ENCODE measurements at regions not wholly inside any gene's neighbourhood (a gene's known extent, or its start where the extent isn't known, plus 50 kb on each side); places are given as distances from the start of the nearest gene placed in this dataset.

DNA sequence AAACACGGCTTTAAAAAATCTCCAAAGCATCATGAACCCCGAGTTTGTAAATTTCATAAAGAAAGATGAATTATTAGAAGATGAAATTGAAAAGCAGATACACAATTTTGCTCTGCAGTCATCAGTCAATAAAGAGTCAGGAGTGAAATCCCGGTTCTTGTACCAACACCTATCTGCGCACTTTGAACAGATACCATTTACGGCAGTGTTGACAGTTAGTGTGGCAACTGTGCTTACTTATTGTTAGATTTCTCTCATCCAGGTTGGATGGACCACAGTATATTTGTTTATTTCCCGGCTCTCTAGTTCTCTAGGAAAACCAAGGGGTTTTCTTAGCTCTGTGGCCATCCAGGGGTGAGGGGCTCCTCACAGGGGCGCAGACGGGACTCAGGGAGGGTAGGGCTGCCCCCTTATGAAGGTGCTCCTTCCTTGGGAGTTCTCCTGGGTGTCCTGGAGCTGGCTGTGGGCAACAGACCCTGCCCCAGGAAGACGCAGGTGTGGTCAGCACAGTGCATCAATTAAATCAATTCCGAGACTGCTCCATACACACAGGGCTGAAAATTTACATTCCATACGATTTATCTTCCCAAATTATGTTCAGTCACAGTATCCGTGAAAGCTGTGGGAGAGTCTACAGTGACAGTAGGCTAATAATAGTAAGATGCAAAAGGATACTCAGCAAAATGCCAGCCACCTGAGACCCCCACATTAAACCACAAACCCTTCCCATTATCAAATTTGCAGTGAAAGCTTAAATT, 107.0 kb upstream of the C1QTNF9B start:
- no peak overlapping the region for H2AFZ ChIP-seq
- no peaks in the 10 kb centered on the region for H3K79me2 ChIP-seq
- no peak for DNase-seq (ENCODE audit: low spot score)
- 79% methylated on average over 12 of the region's 12 CpGs for WGBS (ENCODE audit: low lambda C conversion rate, missing lambda C conversion rate)
- no peak overlapping the region for H3K4me2 ChIP-seq
- H4K20me1 ChIP-seq (ENCODE audit: insufficient read depth, poor library complexity, severe bottlenecking), result no peaks in the 10 kb centered on the region
- H3K4me3 ChIP-seq, result no peak overlapping the region
- H3K36me3 ChIP-seq (replicated peaks; ENCODE audit: insufficient read depth, low read depth), result no peaks in the 10 kb centered on the region
- H3K27me3 ChIP-seq, result no peaks in the 10 kb centered on the region
- H3K9me3 ChIP-seq (ENCODE audit: low read depth), result no peaks in the 10 kb centered on the region
- no peaks in the 10 kb centered on the region for H3K9me2 ChIP-seq (replicated peaks; ENCODE audit: insufficient read depth)
- no peak for TF ChIP-seq EZH2phosphoT487 (IDR thresholded peaks at IDR 0.05; ENCODE audit: low read depth, severe bottlenecking, unreplicated experiment)
- TF ChIP-seq, protein P1, sequence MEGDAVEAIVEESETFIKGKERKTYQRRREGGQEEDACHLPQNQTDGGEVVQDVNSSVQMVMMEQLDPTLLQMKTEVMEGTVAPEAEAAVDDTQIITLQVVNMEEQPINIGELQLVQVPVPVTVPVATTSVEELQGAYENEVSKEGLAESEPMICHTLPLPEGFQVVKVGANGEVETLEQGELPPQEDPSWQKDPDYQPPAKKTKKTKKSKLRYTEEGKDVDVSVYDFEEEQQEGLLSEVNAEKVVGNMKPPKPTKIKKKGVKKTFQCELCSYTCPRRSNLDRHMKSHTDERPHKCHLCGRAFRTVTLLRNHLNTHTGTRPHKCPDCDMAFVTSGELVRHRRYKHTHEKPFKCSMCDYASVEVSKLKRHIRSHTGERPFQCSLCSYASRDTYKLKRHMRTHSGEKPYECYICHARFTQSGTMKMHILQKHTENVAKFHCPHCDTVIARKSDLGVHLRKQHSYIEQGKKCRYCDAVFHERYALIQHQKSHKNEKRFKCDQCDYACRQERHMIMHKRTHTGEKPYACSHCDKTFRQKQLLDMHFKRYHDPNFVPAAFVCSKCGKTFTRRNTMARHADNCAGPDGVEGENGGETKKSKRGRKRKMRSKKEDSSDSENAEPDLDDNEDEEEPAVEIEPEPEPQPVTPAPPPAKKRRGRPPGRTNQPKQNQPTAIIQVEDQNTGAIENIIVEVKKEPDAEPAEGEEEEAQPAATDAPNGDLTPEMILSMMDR (IDR thresholded peaks at IDR 0.05; ENCODE audit: poor library complexity), result no peak
- TF ChIP-seq EZH2 (IDR thresholded peaks at IDR 0.05; ENCODE audit: borderline replicate concordance), result no peak
- no peak overlapping the region for H3K27ac ChIP-seq
- H3K4me1 ChIP-seq (ENCODE audit: insufficient read depth), result peaks cover 17% of the 10 kb centered on the region

DNA sequence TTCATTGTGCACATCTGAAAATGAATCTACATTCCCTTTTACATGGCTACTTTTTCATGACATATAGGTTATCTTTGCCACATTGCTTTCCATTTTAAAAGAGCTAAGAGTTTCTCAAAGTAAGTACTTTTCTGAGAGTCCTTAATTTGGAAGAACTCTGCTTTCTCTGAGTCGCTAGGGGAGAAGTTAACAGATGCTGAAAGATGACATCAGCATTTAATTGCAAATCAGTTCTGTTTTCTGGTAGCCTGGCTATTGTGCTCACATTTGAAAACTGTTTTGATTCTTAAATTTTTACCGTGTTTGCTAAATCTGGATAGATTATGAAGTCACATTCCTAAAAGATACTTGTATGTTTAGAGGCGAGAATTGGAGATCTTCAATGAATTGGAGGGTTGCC, 107.7 kb upstream of the C1QTNF9B start:
- Histone ChIP-seq H3K36me3 (replicated peaks; ENCODE audit: insufficient read depth, low read depth) (no peaks in the 10 kb centered on the region), H3K4me2 (no peak overlapping the region)
- 70% methylated on average over 3 of the region's 3 CpGs for WGBS (ENCODE audit: low lambda C conversion rate, missing lambda C conversion rate)

DNA sequence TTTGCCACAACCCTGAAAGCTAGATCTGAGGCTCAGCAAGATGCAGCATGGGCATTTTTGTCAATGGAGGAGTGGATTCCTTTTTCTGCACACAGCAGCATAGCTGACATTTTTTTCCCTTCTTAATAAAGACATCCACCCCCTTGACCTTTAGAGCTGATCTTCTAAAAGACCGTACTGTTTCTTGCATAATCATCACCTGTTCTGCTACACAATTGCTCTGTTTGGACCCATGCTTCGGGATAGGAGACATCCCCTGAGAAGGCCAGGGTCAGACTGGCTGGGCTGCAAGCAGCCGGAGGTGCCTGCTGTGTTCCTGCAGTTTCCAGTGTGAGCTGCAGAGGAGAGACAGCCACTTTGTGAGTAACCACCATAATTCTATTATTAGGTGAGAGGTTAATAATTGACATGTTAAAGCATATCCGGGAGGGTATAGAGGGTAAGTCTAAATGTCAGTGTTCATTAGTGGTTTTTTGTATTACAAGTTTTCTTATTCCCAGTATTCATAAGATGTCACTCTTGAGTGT, 108.5 kb upstream of the C1QTNF9B start:
- no peak for DNase-seq (ENCODE audit: low spot score)
- Histone ChIP-seq H3K36me3 (replicated peaks; ENCODE audit: insufficient read depth, low read depth) (no peaks in the 10 kb centered on the region), H3K9me2 (replicated peaks; ENCODE audit: insufficient read depth) (no peaks in the 10 kb centered on the region), H3K4me2 (no peak overlapping the region), H4K20me1 (ENCODE audit: insufficient read depth, poor library complexity, severe bottlenecking) (no peaks in the 10 kb centered on the region), H3K9me3 (ENCODE audit: low read depth) (no peaks in the 10 kb centered on the region), H2AFZ (no peak overlapping the region), H3K79me2 (no peaks in the 10 kb centered on the region), H3K4me3 (no peak overlapping the region), H3K4me1 (ENCODE audit: insufficient read depth) (peaks cover 17% of the 10 kb centered on the region), H3K27ac (no peak overlapping the region), H3K27me3 (no peaks in the 10 kb centered on the region)
- 46% methylated on average over 4 of the region's 4 CpGs for WGBS (ENCODE audit: low lambda C conversion rate, missing lambda C conversion rate)
- no peak for TF ChIP-seq EZH2 (IDR thresholded peaks at IDR 0.05; ENCODE audit: borderline replicate concordance)
- TF ChIP-seq EZH2phosphoT487 (IDR thresholded peaks at IDR 0.05; ENCODE audit: low read depth, severe bottlenecking, unreplicated experiment), result no peak
- TF ChIP-seq, protein P1 (IDR thresholded peaks at IDR 0.05; ENCODE audit: poor library complexity), result no peak

More for the DNA sequence above, 107.7 kb upstream of the C1QTNF9B start:
- H2AFZ ChIP-seq, result no peak overlapping the region
- no peaks in the 10 kb centered on the region for H3K27me3 ChIP-seq
- no peaks in the 10 kb centered on the region for H4K20me1 ChIP-seq (ENCODE audit: insufficient read depth, poor library complexity, severe bottlenecking)
- peaks cover 17% of the 10 kb centered on the region for H3K4me1 ChIP-seq (ENCODE audit: insufficient read depth)
- H3K79me2 ChIP-seq, result no peaks in the 10 kb centered on the region
- TF ChIP-seq, protein P1 (IDR thresholded peaks at IDR 0.05; ENCODE audit: poor library complexity), result no peak
- TF ChIP-seq EZH2 (IDR thresholded peaks at IDR 0.05; ENCODE audit: borderline replicate concordance) (no peak), EZH2phosphoT487 (IDR thresholded peaks at IDR 0.05; ENCODE audit: low read depth, severe bottlenecking, unreplicated experiment) (no peak)
- no peak overlapping the region for H3K4me3 ChIP-seq
- DNase-seq (ENCODE audit: low spot score), result no peak
- no peak overlapping the region for H3K27ac ChIP-seq
- no peaks in the 10 kb centered on the region for H3K9me3 ChIP-seq (ENCODE audit: low read depth)
- no peaks in the 10 kb centered on the region for H3K9me2 ChIP-seq (replicated peaks; ENCODE audit: insufficient read depth)

Data from hepatocyte (in vitro differentiated cells).